Dermis blood vessel endothelial cell (primary cell): ENCODE measurements at regions not wholly inside any gene's neighbourhood (a gene's known extent, or its start where the extent isn't known, plus 50 kb on each side); places are given as distances from the start of the nearest gene placed in this dataset.
"Not testable (repeated sequence)": the region's sequence is repeated elsewhere in the genome, so short reads cannot be mapped to it uniquely, and the experiment has no call there.

ENCODE experiments used
- DNase-seq: peaks from one replicate; pipeline ENCODE4 v3.0.0; 2010

DNA sequence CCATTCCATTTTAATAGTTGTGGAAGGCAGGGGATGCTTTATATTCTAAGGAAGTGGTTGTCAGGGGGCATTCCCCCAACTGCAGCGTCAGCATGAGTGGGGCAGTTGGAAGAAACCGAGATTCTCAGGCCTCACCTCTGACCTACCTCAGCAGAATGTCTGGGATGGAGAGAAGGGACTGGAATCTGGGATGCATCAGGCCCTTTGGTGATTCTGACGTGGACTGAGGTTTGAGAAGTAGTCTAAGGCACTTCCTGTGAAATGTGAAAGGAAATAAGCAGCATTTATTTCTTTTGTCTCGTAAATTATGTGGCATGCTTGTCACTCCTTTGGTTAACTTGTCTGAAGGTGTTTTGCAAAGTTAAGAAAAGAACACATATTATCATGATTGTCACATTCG lies 540.7 kb upstream of the NETO1 start:
- no peak for DNase-seq

DNA sequence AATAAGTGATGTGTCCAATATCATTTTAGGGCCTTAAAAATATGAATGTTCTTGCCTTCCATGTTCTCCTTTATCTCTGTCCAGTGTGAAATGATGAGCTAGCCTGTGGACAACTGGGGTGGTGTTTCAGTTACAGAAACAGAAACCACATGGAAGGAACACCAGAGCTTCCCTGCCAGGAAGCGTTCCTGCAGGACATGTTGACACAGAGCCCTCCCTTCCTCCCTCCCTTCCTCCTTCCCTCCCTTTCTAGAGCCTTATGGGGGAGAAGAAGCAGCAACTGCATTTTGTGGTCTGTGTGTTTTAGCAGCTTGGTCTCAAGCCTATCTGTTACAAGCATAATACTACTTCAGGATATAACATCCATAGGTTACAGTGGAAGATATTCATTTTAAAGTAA lies 539.7 kb upstream of the NETO1 start:
- DNase-seq, result no peak

DNA sequence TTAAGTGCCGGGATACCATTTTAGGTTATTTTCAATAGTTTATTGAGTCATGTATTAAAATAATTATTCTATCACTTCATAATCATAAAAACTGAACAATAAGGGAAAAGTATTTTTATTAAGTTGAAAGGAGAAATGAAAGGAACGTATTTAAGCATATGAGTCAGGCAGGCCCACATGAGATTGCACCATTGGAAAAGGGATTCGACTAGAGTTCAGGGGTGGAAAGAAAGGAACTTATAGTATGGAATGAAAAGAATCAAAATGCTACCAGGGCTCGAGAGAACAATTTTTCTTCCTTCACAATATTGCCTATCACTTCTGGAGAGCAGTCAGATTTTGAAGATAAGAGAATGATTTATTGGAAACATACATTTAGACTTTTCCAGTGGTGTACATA lies 516.5 kb upstream of the NETO1 start:
- no peak for DNase-seq

DNA sequence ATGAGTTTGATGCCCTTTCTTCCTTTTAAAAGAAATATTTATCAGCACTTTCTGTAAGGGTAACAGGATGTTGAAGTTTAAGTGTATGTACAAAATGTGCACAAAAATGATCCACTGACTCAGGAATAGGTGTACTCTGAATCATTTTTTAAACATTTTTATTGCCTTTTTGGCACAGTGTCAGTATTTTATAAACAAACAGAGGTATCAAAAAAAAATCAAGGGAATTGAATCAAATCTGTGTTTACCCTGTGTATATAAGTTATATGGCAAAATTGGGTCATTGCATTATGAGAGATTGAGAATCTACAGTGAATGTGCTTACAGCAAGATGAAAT lies 513.9 kb upstream of the NETO1 start:
- no peak for DNase-seq

DNA sequence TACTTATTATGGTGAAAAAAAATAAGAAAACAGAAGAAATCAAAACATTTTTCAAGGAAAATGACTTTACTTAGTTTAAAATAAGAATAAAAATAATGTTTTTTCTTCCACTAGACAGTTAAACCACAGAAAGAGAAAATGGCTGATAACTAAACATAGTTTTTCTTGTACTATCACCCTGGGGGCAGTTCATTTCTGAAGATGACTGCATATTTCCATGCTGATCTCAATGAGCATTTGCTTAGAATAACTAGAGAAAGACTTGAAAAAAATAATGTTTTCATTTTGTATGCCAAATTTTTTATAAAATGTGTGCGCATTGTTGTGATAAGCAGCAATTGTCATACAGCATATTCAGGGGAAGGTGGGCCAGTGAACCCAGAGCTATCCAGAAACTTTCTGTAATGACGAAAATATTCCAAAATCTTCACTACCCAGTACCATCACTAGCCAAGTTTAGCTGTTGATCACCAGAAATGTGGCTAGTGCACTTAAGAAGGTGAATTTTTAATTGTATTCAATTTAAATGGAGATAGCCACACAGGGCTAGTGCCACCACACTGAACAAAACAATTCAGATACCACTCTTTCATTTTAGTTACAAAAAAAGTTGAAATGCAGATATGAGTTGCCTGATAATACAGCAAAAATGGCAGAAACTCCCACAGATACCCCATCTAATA lies 513.4 kb upstream of the NETO1 start:
- DNase-seq, result no peak

DNA sequence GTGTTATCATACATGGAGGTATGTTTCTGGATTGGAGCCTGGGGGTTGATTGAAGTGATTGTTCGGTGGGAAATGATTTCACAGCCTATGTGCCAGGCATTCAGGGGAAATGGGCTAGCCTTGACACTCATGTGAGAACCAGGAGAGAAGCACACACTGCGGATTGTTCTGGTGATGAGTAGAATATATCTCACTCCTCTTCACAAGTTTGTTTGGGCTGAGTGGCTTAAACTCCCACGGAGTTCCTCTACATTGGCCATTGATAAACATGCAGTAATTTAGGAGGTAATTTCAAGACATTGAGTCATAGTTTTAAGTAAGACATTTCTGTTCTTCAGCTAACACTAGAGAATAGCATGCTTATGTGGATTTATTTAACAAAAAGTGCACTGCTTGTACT lies 498.9 kb upstream of the NETO1 start:
- DNase-seq, result no peak

DNA sequence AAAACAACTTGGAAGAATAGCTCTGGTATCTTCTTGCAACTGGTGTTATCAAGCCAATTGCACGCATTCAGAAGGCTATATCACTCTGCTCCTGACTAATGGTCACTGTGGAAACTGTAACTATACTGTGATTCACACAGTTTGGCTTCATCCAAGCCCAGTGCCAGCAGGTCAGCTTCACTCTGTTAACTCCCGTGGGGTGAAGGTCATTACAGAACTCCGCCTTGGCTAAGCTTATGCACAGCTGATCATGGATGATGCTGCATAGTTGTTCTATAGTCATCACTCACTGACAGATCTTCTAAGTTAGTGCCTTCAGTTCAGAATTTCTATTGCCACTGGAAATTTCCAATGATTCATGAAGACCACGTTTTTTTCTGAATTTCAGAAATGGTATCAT lies 497.2 kb upstream of the NETO1 start:
- DNase-seq, result no peak

DNA sequence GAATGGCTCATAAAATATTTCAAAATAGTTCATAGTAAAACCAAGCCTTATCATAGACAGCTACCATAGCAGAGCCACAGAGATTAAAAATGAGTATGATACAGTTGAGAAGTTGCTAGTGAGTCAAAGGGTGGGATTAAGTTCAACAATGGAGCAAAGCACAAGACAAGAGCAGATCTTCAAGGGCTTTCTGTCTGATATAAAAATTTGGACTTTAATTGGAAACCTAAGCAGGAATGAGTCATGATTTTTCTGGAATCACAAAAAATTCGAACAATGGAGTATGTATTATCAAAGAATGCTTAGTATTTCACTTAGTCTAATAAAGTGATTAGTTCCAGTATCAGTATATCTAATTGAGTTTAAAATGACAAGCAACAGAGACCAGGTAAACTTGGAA lies 487.3 kb upstream of the NETO1 start:
- DNase-seq, result no peak

DNA sequence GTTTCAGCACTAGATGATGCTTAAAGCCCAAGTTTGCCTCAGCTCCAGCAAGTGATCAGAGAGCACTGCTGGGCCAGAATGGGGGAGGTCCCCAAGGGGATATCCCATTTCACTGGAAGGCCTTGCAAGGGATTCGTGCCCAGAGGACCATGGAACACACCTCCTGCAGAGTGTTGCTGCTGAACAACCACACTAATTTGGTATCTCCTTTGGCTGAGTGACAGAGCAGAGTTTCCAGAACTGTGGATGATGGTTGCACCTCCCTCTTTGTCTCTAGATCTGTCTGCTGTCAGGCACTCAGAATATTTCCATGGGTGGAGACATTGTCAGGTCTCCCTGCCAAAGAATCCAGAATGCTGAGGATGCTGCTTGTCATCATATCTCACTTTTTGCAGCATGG lies 484.8 kb upstream of the NETO1 start:
- DNase-seq, result no peak

DNA sequence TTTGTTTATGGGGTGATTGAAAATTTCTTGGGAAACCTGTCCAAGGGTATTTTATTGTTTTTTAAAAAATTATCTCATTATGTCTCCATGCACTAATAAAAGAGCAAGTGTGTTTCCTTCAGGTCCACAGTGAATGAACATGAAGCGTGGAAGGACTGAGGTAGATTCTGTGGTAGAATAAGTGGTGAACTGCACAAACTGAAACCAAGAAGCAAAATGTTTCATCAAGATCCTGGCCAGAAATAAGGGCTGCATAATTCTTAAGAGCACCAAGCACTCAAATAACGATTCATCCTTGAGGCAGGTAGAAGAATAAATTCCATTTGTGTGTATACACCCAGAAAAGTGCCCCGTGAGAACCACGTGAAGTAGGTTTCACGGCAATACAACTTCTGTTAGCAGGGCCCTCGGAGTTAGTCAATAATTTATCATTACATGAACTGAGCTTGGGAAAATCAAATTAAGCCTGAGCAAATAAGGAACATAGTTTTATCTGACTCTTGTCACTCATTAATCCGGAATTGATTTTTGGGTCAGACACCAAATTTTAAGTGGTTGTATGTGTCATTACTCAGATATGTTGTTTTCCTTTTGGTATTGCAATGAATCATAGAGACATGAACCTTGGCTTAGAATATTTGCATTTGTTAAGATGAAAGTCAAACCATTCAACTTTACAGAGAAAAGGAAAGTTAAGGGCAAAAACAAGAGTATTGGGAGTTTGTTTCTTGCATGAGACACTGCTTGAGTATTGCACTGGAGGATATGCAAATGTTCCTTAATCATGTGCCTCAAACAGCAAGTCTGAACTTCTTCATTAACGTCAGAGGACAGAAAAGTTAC lies 472.6 kb upstream of the NETO1 start:
- DNase-seq, result no peak

DNA sequence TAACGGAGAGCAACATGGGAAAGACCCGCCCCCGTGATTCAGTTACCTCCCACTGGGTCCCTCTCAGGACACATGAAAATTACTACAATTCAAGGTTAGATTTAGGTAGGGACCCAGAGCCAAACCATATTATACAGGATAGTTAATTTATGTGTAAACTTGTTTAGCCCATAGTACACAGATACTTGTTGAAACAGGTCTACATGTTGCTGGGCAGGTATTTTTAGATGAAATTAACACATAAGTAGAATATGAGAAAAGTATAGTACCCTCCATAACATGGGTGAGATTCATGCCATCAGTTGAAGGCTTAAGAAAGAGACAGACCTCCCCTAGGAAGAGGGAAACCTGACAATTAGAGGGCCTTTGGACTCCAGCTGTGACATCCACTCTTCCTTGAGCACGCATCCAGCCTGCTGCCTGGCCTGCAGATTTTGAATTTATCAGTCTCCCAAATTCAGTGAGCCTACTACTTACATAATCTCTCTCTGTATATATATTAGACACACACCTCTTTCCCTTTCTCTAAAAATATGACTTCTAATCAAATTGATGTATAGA lies 463.5 kb upstream of the NETO1 start:
- DNase-seq, result no peak

DNA sequence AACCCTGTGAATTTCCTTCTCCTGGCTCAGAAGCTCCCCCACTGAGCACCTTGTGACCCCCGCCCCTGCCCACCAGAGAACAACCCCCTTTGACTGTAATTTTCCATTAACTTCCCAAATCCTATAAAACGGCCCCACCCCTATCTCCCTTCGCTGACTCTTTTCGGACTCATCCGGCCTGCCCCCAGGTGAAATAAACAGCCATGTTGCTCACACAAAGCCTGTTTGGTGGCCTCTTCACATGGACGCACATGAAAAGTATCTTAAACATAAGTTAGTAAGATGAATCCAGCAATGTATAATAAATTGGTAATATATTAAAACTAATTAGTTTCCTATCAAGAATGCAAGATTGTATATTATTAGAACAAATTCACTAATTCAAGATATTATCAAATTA lies 462.3 kb upstream of the NETO1 start:
- DNase-seq, result not testable (repeated sequence)

DNA sequence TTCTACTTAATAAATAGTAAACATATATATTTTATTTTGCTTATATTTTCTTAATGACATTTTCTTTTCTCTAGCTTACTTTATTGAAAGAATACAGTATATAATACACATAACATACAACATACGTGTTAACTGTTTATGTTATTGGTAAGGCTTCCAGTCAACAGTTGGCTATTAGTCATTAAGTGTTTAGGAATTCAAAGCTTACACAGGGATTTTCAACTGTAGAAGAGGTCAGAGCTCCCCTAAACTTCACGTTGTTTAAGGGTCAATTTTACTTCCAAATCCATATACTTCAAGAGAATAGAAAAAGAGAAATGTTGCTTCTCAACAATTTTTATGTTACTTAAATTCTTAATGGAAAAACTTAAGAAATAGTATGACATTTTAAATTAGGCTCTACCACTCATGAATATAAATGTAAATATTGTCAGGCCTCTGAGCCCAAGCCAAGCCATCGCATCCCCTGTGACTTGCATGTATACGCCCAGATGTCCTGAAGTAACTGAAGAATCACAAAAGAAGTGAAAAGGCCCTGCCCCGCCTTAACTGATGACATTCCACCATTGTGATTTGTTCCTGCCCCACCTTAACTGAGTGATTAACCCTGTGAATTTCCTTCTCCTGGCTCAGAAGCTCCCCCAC lies 456.5 kb upstream of the NETO1 start:
- DNase-seq, result not testable (repeated sequence)

DNA sequence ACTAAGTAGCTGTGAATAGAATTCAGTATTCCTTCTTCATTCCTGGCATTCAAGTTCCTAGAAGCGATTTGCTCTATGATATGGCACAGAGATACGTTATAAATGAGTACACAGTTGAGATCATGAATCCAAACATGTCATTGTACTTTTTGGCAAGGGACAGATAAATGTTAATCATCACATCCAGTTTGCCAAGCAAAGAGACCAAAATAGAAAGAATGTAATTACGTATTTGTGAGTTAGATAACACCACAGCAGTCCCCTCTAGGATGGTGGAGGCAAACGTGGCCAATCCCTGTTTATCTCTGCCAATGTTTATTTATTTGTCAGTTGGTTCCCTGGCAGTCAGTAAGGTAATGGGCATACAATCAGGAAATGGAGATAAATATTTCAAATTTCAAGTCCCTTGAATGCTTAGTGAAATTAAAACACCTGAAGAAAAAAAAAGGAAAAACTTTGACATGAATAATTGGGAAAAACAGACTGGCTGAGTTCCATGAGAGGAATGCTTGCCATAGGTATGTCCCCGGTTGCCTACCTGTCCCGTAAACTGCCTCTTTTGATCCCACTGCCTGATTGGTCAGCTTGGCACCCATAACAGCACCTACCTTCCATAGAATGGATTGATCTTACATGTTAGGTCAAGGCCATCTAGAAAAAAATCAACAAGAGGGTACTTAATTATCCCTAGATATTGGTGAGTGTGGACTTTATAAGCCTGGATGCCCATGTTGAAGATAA lies 451.1 kb upstream of the NETO1 start:
- no peak for DNase-seq

DNA sequence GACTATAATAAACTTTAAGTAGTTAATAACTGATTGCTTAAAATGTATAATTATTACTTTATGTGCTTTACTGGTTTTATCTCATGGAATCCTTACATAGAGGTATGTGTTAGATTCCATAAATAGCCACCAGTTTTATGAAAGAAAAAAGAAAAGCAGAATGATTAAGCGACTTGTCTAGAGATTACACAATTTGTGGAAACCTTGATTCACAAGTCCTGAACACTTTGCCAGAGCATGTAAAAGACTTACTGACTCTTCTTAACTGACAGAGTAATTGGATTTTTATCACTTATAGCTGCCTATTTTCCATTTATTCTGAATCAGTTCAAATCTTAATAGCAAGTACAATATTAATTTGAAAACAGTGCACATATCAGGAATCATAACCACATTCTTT lies 448.7 kb upstream of the NETO1 start:
- no peak for DNase-seq

DNA sequence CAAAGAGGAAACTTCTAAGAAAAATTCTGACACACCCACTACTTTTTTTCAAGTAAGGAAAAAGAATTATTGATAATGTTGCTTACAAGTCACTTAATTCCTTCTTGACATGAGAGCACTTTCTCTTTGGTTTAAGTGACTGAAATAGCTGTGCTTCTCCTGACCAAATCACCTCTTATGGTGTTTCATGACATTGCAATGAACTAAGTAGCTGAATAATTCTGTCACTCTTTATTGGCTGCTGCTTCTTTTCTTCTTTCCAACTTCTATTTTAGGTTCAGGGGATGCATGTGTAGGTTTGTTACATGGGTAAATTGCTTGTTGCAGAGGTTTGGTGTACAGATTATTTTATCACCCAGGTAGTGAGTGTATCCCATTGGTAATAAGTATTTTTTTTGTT lies 447.6 kb upstream of the NETO1 start:
- DNase-seq, result no peak

DNA sequence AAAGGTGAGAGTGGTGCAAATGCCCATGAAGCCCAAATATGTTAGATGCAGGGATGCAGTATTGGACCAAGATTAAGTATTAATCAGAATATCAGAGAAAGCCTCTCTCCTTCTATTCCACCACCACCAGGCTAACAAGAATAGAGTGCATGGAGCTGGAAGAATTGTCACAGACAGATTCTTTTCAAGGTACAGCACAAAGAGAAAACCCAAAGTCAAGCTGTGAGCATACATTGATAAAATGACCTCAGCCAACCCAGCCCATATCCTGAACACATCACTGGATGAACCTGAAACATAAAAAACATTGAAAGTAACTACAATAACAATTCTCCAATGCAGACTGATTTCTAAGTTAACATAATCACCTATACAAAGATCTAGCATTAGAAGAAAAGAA lies 445.7 kb upstream of the NETO1 start:
- DNase-seq, result no peak

DNA sequence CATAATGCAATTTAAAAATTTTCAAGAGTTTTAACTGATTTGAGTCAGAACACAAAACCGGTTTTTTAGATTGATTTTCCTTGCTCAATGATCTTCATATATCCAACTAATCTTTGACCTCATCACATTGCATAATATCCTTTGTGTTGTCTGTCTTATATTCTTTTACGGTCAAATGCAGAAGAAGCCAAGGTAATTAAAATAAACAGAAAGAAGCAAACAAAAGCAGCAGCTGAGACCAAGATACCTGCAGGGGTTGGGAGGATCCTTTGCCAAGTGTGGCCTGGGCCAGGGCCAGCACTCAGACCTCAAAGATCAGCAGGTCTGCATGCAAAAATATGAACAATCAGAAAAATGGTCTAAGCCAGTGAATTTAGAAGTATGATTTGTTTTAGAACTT lies 428.9 kb upstream of the NETO1 start:
- no peak for DNase-seq

DNA sequence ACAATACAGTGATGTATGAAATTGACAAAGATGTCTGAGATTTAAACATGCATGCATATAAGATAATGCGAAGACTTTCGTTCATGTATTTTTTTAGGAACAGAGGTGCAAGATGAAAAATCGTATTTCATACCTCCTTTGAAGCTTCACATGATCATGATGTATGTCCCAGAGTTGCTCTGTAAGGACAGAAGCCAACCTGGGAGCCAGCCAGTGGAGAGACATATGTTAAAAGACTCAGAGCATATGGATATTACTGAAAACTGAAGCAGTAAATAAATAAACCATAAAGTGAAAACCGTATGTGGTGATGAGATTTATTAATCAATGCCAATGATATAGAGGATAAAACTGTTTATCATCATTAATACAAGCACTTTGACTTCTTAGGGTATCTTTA lies 424.4 kb upstream of the NETO1 start:
- DNase-seq, result no peak

DNA sequence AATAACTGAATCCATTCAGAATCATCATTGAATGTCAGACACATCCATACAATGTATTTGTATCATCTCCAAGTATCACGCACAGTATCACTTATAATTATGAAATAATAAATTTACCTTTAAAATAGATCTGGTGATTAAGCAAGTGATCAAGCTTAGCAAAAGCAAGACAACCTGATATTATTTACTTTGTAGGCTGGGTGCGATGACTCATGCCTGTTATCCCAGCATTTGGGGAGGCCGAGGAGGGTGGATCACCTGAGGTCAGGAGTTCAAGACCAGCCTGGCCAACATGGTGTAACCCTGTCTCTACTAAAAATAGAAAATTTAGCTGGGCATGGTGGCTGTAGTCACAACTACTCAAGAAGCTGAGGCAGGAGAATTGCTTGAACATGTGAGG lies 421.0 kb upstream of the NETO1 start:
- no peak for DNase-seq

DNA sequence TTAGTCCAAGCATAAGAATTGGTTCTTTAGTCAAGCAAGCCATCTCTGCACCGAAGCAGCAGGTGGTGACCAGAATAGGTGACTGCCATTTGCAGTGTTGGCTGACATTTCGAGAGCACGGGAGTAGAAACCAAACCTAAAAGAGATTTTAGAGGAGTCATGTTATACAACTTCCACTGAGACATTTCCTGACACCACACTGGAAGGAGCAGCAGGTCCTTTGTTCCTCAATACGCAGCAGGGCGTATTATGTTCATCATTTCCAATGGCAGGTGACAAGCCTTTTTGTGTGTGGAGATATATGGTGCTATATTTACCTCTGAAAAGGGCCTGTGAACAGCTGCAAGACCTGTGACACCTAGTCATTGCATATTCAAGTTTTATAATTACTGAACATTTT lies 418.8 kb upstream of the NETO1 start:
- no peak for DNase-seq

DNA sequence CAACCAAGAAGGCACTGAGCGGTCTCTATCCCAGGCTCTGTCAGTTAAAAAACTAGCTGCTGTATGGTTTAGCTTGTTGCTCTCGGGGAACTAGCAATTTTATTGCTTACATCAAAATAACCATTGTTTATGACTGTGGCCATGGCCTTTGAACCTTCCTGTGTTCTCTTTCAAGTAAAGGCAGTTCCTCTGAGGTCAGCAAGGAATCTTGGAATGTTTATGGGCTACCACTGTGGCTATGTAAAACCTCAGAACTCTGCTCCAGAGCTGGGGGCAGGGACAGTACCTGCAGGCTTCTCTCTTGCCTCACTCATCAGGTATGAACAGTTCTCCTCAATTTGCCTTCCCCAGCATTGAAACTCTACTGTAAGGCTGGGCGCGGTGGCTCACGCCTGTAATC lies 416.0 kb upstream of the NETO1 start:
- no peak for DNase-seq

DNA sequence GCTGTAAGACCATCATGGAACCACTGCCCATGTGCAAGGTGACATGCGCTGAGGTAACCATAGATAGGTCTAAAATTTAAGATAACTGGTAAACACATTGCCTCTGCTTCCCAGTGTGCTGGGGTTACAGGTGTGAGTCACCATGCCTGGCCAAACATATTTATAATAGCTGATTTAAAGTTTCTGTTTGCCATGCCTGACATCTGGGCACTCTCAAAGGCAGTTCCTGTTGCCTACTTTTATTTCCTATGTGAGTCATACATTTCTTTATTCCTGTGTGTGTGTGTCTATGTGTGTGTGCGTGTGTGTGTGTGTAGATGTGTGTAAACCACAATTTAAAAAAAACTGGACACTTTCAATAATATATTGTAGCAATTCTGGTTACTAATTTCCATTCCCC lies 415.2 kb upstream of the NETO1 start:
- peak; percentile 50 for DNase-seq
